HG03095 (cell line): ENCODE measurements at regions not wholly inside any gene's neighbourhood (a gene's known extent, or its start where the extent isn't known, plus 50 kb on each side); places are given as distances from the start of the nearest gene placed in this dataset.

ENCODE experiments used
- ATAC-seq: cut with Tn5 transposase; IDR thresholded peaks from one replicate; pipeline ENCODE4 v1.9.1; 2021; ENCODE audit warnings: moderate library complexity; ENCODE audit not compliant: unreplicated experiment

GRCh38 chrX:11039926-11040325, 71.2 kb upstream of the HCCS start:
- no peak for ATAC-seq

- ATAC-seq, result no peak
These were observed 70.7 kb upstream of the HCCS start for GRCh38 chrX:11040405-11040804.

GRCh38 chrX:11040996-11041395, 70.1 kb upstream of the HCCS start:
- ATAC-seq, result no peak

- ATAC-seq, result no peak
These were observed 61.1 kb upstream of the HCCS start for GRCh38 chrX:11050013-11050412.

GRCh38 chrX:11053351-11053750, 57.8 kb upstream of the HCCS start:
- no peak for ATAC-seq

- no peak for ATAC-seq
These were observed 54.6 kb upstream of the HCCS start for GRCh38 chrX:11056322-11057176.

- ATAC-seq, result no peak
These were observed 51.2 kb upstream of the HCCS start for GRCh38 chrX:11059933-11060332.
